Breast epithelium (tissue), 3 donors: ENCODE measurements at regions not wholly inside any gene's neighbourhood (a gene's known extent, or its start where the extent isn't known, plus 50 kb on each side); places are given as distances from the start of the nearest gene placed in this dataset.

Source experiments
- CTCF ChIP-seq, 3 donors: fragments of 450-650 bp; IDR thresholded peaks; one replicate each; pipeline ENCODE4 v1.5.1; 2016 to 2017; ENCODE audit warnings: antibody characterized with exemption in 3 of 3, mild to moderate bottlenecking in 3 of 3, moderate library complexity in 3 of 3
- POLR2A ChIP-seq: fragments of 450-650 bp; IDR thresholded peaks from one replicate; pipeline ENCODE4 v1.6.1; 2016; ENCODE audit warnings: antibody characterized with exemption, mild to moderate bottlenecking, moderate library complexity
- POLR2AphosphoS5 ChIP-seq, 3 donors: sonication (generic); formaldehyde crosslinking; IDR thresholded peaks; one replicate each; pipeline ENCODE4 v1.6.1; 2017; ENCODE audit warnings: antibody characterized with exemption in 3 of 3

- TF ChIP-seq POLR2A (no peak), CTCF (IDR thresholded peaks at IDR 0.05) (no peak), POLR2AphosphoS5 (IDR thresholded peaks at IDR 0.05) (no peak)
Observed at GRCh38 chr4:151606061-151606460, 154.7 kb downstream of the GATB start.
